A673 (cell line): ENCODE measurements at regions not wholly inside any gene's neighbourhood (a gene's known extent, or its start where the extent isn't known, plus 50 kb on each side); places are given as distances from the start of the nearest gene placed in this dataset.

Experiments used
- BruUV-seq: library from RNA; stranded (reverse); fragments of 400-500 nt; replicated peaks from 2 replicates; lab custom pipeline; 2021; lab: Mats Ljungman, UMichigan
- CTCF ChIA-PET: fragments of 300-600 bp; sonication (Branson Sonifier 250); formaldehyde crosslinking; loops from one replicate; lab custom pipeline; 2022; ENCODE audit warnings: antibody characterized with exemption; lab: Charles Lee
- POLR2A ChIA-PET: fragments of 300-600 bp; sonication (Branson Sonifier 250); formaldehyde crosslinking; loops from one replicate; lab custom pipeline; 2022; ENCODE audit warnings: antibody characterized with exemption; ENCODE audit not compliant: low non-redundant PET; lab: Charles Lee
- DNase-seq: peaks from one replicate; pipeline ENCODE4 v3.0.0-alpha.2; 2015; ENCODE audit warnings: low spot score
- H3K27ac ChIP-seq: fragments of 200-600 bp; sonication (generic); 2 replicates; pipeline ENCODE4 v1.5.1; 2016; ENCODE audit warnings: mixed run types, low read depth, mild to moderate bottlenecking, mixed read lengths, antibody characterized with exemption, low read length; ENCODE audit not compliant: poor library complexity, severe bottlenecking
- H3K27me3 ChIP-seq: fragments of 200-600 bp; sonication (generic); replicated peaks from 2 replicates; pipeline ENCODE4 v1.6.1; 2017; ENCODE audit warnings: mixed run types, low read depth, mild to moderate bottlenecking, mixed read lengths, antibody characterized with exemption, low read length; ENCODE audit not compliant: insufficient read depth, poor library complexity
- H3K36me3 ChIP-seq: fragments of 200-600 bp; sonication (generic); 2 replicates; pipeline ENCODE4 v1.6.1; 2016; ENCODE audit warnings: mixed run types, mild to moderate bottlenecking, mixed read lengths, antibody characterized with exemption, low read length; ENCODE audit not compliant: insufficient read depth, poor library complexity, severe bottlenecking
- H3K4me1 ChIP-seq: fragments of 200-600 bp; sonication (generic); 2 replicates; pipeline ENCODE4 v1.6.1; 2017; ENCODE audit warnings: mixed run types, mild to moderate bottlenecking, mixed read lengths, antibody characterized with exemption, low read length; ENCODE audit not compliant: insufficient read depth, poor library complexity, severe bottlenecking
- H3K4me3 ChIP-seq: fragments of 200-600 bp; sonication (generic); 2 replicates; pipeline ENCODE4 v1.5.1; 2016; ENCODE audit warnings: low read depth, mixed run types, mild to moderate bottlenecking, mixed read lengths, low read length; ENCODE audit not compliant: poor library complexity, severe bottlenecking
- H3K9me3 ChIP-seq: fragments of 200-600 bp; sonication (generic); 2 replicates; pipeline ENCODE4 v1.6.1; 2016; ENCODE audit warnings: mixed run types, low read depth, mild to moderate bottlenecking, mixed read lengths, antibody characterized with exemption, low read length; ENCODE audit not compliant: poor library complexity, severe bottlenecking
- CTCF ChIP-seq: fragments of 300-800, 200-600 bp; sonication (generic); conservative IDR thresholded peaks from 2 replicates; pipeline ENCODE4 v1.5.1; 2017; ENCODE audit warnings: low read depth, mild to moderate bottlenecking, antibody characterized with exemption, low read length, moderate library complexity, mixed read lengths
- EZH2 ChIP-seq: fragments of 200-600 bp; sonication (generic); IDR thresholded peaks from 2 replicates; pipeline ENCODE4 v1.6.1; 2017; ENCODE audit warnings: borderline replicate concordance, low read depth, mild to moderate bottlenecking, mixed read lengths, antibody characterized with exemption, low read length; ENCODE audit not compliant: poor library complexity, severe bottlenecking
- intact Hi-C: fragments of 100-400 bp; cut with micrococcal nuclease; formaldehyde crosslinking; loops from one replicate; pipeline ENCODE4 v1.10.0; 2022; ENCODE audit not compliant: unreplicated experiment

- H3K27me3 ChIP-seq, result no peaks in the 10 kb centered on the region
- DNase-seq, result no peak
- CTCF ChIA-PET, result no interaction called here
- H3K9me3 ChIP-seq, result no peaks in the 10 kb centered on the region
- H3K36me3 ChIP-seq, result no peaks in the 10 kb centered on the region
- intact Hi-C loops, result loop anchor here (10.0 kb wide), 1 partner anchor 203 kb away; the partner anchor contains the start of gene GLI2
- peaks cover 16% of the 10 kb centered on the region for H3K4me1 ChIP-seq
- no peak overlapping the region for H3K27ac ChIP-seq
- TF ChIP-seq CTCF (no peak), EZH2 (no peak)
- BruUV-seq, result no TSS peak
- no peak overlapping the region for H3K4me3 ChIP-seq
- POLR2A ChIA-PET, result no interaction called here
These were observed 202.5 kb downstream of the GLI2 start for GRCh38 chr2:120938045-120938771.

DNA sequence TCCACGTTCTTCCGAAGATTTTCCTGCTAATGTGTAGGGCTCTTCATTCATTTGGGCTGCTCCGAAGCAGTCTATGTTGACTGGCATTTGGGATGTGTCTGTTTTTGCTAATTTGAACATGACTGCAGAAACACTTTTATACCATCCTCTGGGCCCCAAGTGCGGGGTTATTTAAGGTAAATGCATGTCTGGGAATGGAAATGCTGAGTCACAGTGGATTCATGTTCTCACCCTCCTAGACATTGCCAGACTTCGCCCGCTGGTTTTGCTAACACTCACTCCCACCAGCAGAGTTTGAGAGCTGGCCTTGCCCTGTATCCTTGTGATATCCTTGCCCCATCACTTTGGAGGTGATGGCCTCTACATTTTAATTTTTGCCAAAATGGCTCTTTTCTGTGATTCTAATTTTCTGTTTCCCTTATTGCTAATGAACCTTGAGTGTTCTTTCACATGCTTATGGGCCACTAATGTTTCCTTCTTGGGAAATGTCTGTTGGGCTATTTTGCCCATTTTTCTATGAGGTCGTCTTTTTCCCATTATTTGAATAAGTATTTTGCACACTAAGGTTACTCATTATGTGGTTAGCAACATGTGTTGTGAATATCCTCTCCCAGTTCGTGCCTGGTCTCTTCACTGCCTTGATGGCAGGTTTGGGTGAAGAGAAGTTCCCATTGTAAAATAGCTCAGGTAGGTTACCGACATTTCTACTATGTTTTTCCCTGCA is 204.1 kb downstream of the GLI2 start:
- Histone ChIP-seq H3K4me3 (no peak overlapping the region), H3K27me3 (no peaks in the 10 kb centered on the region), H3K36me3 (no peaks in the 10 kb centered on the region), H3K9me3 (no peaks in the 10 kb centered on the region), H3K27ac (no peak overlapping the region), H3K4me1 (peaks cover 16% of the 10 kb centered on the region)
- intact Hi-C loops, result loop anchor here (10.0 kb wide), 1 partner anchor 205 kb away; the partner anchor contains the start of gene GLI2
- CTCF ChIA-PET, result no interaction called here
- no peak for DNase-seq
- TF ChIP-seq EZH2 (no peak), CTCF (no peak)
- POLR2A ChIA-PET, result no interaction called here
- BruUV-seq, result no TSS peak

- Histone ChIP-seq H3K4me3 (no peak overlapping the region), H3K27ac (no peak overlapping the region), H3K4me1 (peaks cover 16% of the 10 kb centered on the region), H3K27me3 (no peaks in the 10 kb centered on the region), H3K9me3 (no peaks in the 10 kb centered on the region), H3K36me3 (no peaks in the 10 kb centered on the region)
- ChIA-PET POLR2A (no interaction called here), CTCF (no interaction called here)
- intact Hi-C loops, result no loop called here
- no TSS peak for BruUV-seq
- no peak for DNase-seq
- TF ChIP-seq CTCF (no peak), EZH2 (no peak)
These were observed 204.6 kb downstream of the GLI2 start for GRCh38 chr2:120940319-120940696.
